Vagina (tissue), 2 donors: ENCODE measurements at regions not wholly inside any gene's neighbourhood (a gene's known extent, or its start where the extent isn't known, plus 50 kb on each side); places are given as distances from the start of the nearest gene placed in this dataset.

Experiments used
- POLR2A ChIP-seq, 2 donors: fragments of 450-650 bp; IDR thresholded peaks; one replicate each; pipeline ENCODE4 v1.6.1; 2017; ENCODE audit warnings: antibody characterized with exemption in 2 of 2, mild to moderate bottlenecking in 2 of 2, moderate library complexity in 2 of 2
- TF ChIP-seq, protein P1 (sequence below), 3 experiments: fragments of 450-650 bp in 2 of 3; fragments of 200-600 bp in 1 of 3; sonication (generic) in 1 of 3; IDR thresholded peaks; one replicate each; pipeline ENCODE4 v1.5.1; 2017 to 2019; ENCODE audit warnings: antibody characterized with exemption in 3 of 3, mild to moderate bottlenecking in 2 of 3, moderate library complexity in 2 of 3

DNA sequence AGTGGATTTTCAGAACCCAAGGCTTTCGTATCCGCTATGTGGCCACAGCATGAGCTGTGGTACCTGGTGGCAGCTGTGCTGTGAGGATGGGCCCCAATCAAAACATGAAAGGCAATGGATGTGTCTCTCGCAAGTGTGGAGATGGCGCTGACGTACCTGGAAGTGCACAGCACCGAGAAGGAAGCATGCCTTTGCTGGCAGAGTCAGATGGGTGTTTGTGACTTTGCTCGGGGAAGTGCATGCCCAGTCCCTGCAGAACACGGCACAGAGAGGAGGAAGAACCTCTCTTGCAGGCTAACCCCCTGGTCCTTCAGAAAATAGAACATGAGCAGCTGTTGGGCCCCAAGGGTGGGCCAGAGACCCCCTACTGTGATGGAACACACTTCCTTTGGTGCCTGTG, 654.1 kb upstream of the ZWINT start:
- TF ChIP-seq, protein P1, sequence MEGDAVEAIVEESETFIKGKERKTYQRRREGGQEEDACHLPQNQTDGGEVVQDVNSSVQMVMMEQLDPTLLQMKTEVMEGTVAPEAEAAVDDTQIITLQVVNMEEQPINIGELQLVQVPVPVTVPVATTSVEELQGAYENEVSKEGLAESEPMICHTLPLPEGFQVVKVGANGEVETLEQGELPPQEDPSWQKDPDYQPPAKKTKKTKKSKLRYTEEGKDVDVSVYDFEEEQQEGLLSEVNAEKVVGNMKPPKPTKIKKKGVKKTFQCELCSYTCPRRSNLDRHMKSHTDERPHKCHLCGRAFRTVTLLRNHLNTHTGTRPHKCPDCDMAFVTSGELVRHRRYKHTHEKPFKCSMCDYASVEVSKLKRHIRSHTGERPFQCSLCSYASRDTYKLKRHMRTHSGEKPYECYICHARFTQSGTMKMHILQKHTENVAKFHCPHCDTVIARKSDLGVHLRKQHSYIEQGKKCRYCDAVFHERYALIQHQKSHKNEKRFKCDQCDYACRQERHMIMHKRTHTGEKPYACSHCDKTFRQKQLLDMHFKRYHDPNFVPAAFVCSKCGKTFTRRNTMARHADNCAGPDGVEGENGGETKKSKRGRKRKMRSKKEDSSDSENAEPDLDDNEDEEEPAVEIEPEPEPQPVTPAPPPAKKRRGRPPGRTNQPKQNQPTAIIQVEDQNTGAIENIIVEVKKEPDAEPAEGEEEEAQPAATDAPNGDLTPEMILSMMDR (IDR thresholded peaks at IDR 0.05), result no peak
- TF ChIP-seq POLR2A (IDR thresholded peaks at IDR 0.05), result no peak
